GM19240 (cell line): ENCODE measurements at regions not wholly inside any gene's neighbourhood (a gene's known extent, or its start where the extent isn't known, plus 50 kb on each side); places are given as distances from the start of the nearest gene placed in this dataset.

Experiments
- DNase-seq: peaks from one replicate; pipeline ENCODE4 v3.0.0; 2011; ENCODE audit warnings: low spot score; ENCODE audit not compliant: insufficient read length

- DNase-seq: no peak
Observed at GRCh38 chr2:4134551-4135550, 431.5 kb downstream of the DCDC2C start.

DNA sequence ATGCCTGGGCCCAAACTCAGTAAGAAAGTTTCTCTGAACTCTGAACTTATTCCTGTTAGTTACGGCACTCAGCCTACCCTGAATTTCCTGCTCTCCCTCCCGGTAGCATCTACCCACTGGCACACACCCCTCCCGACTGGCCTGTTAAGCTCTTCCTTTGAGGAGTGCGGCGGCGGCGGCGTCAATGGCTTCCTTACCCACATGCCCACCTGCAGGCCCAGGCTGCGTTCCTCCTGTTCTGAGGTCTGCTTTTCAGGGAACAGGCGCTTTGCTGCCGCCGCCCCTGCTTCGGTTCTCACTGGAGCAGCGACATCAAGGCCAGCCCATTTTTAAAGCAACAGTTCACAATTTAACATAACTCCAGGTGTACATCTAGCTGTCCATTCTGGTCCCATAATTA lies 432.4 kb downstream of the DCDC2C start:
- no peak for DNase-seq

- DNase-seq: no peak
Observed at GRCh38 chr2:4139316-4139715, 435.9 kb downstream of the DCDC2C start.

GRCh38 chr2:4139731-4140130 lies 436.4 kb downstream of the DCDC2C start:
- DNase-seq: no peak

GRCh38 chr2:4140281-4140970 lies 437.1 kb downstream of the DCDC2C start:
- no peak for DNase-seq

DNA sequence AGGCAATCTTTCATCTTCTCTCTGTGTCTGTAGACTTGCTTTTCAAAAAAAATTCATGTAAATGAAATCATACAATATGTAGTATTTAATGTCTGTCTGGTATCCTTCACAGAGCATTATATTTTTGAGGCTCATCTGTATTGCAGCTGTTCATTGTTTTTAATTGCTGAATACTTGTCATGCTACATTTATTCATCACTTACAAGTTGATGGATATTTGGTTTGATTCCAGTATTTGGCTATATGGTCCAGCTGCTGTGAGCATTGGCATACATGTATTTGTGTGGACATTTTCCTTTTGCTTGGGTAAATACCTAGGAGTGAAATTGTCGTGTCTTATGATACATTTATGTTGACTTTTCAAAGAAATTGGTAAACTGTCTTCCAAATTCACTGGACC lies 441.4 kb downstream of the DCDC2C start:
- DNase-seq: no peak

GRCh38 chr2:4151521-4151920 lies 448.1 kb downstream of the DCDC2C start:
- no peak for DNase-seq

DNA sequence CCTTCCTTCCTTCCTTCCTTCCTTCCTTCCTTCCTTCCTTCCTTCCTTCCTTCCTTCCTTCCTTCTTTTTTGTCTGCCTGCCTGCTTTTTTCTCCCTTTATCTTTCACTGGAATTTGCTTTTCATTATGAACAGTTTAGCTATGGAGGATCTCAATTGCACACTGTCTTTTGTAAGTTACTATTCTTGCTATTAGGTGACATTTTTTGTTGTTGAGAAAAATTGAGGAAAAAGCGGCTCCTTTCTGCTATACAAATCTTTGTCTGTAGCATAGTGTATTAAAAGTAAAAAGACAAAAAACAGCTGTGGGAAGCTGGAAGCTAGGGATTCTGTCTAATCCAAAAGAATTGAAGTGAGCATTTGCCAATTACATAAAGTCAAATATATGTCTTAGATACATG lies 448.7 kb downstream of the DCDC2C start:
- DNase-seq: no peak

DNA sequence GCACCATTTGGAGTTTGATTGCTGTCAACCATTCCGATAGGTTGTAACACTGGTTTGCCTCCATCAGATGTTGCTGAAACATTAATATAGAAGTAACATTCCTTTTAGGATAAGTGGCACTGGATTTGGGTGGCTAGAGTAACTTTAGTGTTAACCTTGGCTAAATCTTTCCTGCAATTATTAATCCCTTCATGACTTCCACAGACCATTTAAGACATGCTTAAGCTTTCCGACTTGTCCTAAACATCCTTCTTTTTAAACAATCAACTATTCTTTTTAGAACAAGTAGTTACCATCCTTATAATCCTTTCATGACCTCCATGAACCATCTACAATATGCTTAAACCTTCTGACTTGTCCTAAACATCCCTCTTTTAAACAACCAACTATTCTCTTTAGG lies 465.5 kb downstream of the DCDC2C start:
- no peak for DNase-seq

DNA sequence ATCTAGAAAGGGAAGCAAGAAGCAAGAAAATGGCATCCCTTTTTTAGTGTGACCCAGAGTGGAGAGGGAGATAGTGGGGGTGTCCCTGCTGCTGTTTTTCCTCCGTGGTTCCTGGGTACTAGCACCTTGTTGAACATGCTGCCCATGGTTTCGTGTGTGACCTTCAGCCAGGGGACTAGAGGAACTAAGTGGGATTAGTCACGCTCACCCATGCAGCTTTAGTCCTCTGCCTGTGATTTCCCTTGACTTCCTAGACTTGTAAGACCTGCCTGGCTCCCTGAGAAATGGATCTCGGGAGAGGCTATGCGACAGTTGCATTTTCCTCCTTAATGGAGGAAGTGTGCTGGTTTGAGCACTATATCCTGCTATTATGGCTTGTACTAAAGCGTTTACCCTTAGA lies 471.4 kb downstream of the DCDC2C start:
- DNase-seq: no peak

DNA sequence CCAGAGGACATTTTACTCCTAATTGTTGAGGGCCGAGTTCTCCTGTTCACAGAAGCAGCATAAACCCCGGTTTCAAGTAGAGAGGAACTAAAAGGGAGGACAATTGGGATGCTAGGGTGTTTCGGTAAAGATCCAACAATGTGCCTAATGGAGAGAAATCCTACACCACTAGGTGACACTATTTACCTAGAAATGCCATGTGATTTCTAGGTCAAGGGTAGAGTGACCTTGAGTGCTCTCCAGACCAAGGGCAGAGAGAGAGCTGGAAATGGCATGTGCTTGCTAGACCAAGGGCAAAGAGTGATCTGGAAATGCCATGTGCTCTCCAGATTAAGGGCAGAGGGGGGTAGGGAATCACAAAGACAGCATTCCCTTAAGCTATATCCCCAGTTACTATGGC lies 472.0 kb downstream of the DCDC2C start:
- DNase-seq: no peak

GRCh38 chr2:4180631-4181030 lies 477.3 kb downstream of the DCDC2C start:
- no peak for DNase-seq

GRCh38 chr2:4181062-4181461 lies 477.7 kb downstream of the DCDC2C start:
- DNase-seq: no peak

- DNase-seq: no peak
Observed at GRCh38 chr2:4188561-4188960, 485.2 kb downstream of the DCDC2C start.

DNA sequence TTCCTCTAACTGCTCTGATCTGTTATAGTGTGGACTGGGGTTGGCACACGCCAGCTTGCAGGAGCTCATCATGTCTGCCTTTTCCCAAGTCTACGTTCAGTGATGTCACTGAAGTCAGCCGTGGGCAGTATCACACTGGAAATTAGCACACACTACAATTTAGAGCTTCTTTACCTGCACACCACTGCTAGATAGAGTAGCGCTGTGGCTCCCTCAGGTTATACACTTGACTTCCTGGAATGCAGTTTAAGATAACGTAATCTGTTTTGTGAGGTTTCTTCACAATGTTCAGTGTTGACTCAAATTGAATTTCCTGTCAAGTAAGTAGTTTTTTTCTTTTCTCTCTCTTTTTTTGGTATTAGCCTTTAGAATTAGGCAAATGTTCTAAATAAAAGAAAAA lies 487.2 kb downstream of the DCDC2C start:
- no peak for DNase-seq

GRCh38 chr2:4192119-4192518 lies 488.7 kb downstream of the DCDC2C start:
- no peak for DNase-seq

- DNase-seq: no peak
Observed at GRCh38 chr2:4214444-4215205, 511.2 kb downstream of the DCDC2C start.

GRCh38 chr2:4217737-4218136 lies 514.4 kb downstream of the DCDC2C start:
- no peak for DNase-seq

- DNase-seq: no peak
Observed at GRCh38 chr2:4219101-4219500, 515.7 kb downstream of the DCDC2C start.

GRCh38 chr2:4219571-4219970 lies 516.2 kb downstream of the DCDC2C start:
- no peak for DNase-seq

- DNase-seq: no peak
Observed at GRCh38 chr2:4221434-4221833, 518.1 kb downstream of the DCDC2C start.

GRCh38 chr2:4221845-4222244 lies 518.5 kb downstream of the DCDC2C start:
- DNase-seq: no peak
